AG20443 (cell line): ENCODE measurements at regions not wholly inside any gene's neighbourhood (a gene's known extent, or its start where the extent isn't known, plus 50 kb on each side); places are given as distances from the start of the nearest gene placed in this dataset.

ENCODE experiments used
- DNase-seq: peaks from one replicate; pipeline ENCODE4 v3.0.0; 2012; ENCODE audit warnings: low spot score, mixed read lengths

DNA sequence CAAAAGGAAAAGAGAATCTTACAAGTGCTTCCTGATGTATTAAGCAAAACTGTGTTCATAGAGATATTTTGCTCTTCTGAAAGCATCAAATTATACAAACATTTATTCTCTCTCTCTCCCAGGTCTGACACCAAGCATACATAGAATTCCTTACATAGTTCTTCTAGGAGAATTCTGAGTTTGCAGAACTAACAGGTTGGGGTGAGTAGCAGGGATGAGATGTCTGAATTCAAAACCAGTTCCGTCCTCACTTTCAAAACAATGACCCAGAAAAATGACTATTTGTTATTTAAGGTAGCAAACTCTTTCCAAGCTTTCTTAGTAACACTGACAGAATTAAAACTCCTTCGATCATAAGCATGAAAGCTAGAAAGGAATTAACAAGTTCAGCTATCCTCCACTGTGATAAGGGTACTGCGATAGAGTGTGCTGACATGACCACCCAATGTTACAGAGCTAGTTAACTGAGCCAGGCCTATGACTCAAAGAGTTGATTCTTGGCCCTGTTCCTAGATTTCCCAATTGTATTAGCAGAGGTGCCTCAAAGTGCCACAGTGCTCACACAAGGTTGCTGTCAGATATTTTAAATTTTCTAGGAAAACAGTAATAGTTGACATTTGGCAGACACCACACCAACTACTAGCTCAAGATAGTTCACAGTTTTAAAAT lies 85.8 kb upstream of the SETBP1 start:
- peak; percentile 52 for DNase-seq

DNA sequence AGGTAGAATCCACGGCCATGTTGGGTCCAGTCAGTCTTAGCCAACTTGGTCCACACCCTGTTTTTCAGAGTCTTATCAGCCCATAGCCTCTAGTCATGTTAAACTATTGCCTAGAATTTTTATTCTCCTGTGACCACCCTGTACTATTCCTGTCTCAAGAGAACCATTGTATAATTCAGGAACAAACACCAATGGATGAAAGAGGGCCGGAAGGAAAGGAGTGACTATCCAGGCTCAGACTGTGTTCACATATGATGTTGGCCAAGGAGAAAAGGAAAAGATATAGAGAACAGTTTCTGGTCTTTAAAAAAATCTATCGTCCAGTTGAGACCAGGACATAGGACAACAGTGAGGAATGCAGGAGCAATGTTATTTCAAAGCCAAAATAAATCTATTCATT lies 82.9 kb upstream of the SETBP1 start:
- no peak for DNase-seq

DNA sequence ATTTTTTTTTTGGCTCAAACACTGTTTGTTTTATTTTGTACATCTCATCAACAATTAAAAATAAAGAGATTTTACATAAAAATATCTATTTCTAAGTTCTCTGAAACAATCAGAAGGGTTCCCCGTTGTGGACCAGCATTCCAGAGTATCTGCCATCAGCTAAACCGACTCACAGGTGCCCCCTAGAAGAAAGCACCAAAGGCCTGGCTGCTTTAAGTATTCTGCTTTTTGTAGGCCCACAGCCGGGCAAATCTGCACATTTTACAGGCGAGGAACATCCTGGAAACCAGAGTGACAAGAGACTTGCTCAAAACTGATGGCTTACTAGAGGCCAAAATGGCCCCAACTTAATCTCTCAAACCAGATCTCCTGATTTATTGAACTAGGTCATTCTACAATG lies 82.2 kb upstream of the SETBP1 start:
- DNase-seq: no peak

DNA sequence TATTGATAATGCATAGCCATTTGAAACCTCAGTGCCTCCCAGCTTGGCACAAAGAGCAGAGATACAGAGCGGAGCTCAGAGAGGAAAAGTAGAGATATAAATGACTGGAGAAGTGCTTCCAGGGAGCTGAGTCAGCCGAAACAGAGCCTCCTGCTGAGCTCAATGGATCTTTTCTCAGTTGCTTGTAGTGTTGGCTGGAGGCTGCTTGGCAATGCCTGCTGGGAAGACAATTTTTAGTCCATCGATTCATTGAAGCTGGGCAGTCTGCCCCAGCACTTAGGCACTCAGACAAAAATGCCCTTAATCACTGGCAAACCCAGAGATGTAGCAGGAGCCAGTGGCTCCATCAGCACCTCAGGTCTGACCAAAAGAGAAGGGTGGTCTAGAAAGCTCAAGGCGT lies 81.3 kb upstream of the SETBP1 start:
- DNase-seq: peak; percentile 50

DNA sequence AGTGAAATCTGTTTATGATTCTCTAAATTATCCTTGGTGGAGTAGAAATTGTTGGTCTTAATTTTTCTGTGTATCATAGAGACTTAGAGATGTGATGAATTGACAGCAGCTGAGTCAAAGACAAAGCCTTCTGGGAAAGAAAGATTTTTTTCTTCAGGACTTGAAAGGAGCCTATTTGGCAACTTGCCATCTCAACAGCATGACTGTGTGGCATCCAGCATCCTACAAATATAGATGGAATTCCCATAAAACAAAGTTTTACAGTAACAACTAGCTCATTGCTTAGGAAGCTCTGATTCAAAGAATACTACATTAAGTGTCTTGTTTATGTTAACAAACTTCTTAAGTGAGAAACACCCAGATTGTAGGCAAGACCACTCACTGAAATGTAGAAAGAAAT lies 79.2 kb upstream of the SETBP1 start:
- peak; percentile 25 for DNase-seq

DNA sequence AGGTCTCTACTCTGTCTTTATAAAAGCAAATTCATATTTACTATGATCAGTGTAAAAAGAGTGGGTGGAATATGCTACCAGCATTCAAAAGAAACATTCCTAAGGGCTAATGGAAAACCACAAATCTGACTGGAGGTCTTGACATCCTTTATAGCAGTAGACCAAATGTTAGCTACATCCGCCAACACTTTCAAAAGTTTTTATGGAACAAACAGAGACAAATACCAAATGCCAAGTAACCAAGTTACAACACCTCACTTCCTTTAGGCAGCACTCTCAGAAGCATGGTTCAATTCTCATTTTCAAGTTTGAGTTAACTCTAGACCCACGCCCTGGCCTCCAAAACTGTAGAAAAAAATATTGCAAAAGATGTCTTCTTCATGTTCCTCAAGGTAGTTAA lies 78.3 kb upstream of the SETBP1 start:
- DNase-seq: no peak

DNA sequence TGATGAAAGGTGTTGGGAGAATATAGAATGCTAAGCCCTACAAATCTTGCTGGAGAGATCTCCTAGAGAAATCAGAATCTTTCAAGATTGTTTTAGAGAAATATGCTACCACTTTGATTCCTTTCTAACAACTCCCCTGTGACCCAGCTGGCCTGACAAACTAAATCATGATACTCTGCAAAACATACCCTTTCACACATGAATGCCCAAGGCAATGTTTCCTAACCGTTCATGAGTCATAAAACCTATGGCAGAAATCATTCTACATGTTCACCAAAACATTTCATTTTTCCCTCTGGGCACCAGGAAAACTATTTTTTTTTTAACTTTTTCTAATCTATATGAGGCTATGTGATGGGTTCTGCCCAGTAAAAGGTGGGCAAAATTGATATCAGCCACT lies 77.8 kb upstream of the SETBP1 start:
- DNase-seq: no peak

DNA sequence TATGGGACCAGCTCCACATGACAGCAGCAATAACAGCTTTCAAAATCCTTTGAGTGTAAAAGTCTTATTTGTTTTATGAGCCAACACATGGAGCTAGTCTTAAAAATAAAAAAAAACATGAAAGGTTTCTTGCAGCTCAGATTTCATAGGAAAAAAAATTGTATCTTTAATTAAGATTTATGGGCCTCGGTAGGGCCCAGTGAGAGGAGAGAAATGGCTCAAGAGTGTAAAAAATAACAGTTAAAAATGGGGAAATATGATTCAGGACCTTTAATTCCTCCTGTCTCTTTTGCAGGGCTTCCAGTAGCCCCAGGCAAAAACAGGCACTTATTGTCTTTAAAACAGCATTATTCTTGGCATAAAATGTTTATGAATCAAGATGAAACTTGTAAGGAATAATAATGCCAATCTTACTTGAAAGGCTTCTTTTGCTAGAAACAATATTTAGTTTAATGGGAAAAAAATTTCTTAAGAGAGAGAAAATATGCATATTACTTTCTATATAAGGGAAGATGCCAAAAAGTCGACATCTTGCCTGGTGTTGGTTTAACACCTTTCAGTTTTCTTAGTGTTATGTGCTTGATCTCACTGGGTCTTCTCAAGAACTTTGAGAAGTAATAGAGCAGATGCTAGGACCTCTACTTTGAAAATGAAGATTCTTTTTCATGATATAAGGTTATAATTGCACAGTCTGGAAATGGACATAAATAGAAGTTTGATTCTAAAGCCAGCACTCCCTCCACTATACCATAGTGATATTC lies 71.3 kb upstream of the SETBP1 start:
- DNase-seq: no peak

DNA sequence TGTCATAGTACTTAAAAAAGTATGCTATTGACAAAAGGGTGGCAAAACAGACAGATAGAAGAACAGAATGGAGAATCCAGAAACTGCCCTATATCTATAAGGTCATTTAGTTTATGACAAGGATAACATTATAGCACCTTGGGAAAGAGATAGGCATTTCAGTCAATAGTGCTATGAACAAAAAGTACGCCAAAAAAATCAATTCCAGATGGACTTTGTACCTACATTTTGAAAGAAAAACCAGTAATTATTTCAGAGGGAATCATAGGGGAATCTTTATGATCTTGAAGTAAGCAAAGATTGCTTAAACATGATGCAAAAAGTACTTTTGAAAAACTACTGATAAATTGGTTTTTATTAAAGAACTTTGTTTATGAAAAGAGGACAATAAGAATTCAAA lies 59.9 kb upstream of the SETBP1 start:
- no peak for DNase-seq

DNA sequence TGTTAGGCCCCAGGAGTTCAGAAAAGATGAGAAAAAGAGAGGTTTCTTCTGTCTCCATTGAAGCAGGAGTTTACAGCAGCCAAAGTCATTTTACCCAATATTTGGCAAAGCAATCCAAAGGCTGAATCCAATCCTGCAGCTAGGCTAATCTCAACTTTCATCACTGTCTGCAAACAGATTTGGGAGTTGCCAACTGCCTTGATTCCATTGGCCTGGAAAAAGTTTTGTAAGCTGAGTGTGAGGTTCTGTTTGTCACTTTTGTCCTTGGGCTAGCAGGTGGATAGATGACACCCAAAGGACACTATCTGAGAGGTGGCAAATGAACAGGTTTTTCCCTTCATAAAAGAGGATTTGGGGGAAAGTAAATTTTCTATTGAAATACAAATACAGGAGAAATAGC lies 56.6 kb upstream of the SETBP1 start:
- no peak for DNase-seq

DNA sequence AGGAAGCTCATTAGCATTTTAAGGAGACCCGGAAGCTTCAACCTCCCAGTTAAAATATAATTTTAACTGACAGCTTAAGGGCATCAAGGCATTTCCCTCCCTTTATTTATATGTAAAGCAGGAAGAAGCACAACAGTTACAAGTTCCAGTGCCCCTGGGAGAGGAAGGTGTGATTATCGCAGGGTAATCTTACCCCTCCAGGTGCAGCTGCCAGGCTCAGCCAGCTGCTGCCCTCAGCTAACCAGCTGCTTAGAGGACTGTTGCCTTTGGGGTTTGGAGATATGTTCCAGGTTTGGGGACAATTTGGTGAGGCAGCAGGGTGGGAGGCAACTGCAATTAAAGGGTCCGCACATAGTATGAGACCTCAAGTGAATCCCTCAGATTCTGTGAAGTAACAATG lies 55.3 kb upstream of the SETBP1 start:
- no peak for DNase-seq

DNA sequence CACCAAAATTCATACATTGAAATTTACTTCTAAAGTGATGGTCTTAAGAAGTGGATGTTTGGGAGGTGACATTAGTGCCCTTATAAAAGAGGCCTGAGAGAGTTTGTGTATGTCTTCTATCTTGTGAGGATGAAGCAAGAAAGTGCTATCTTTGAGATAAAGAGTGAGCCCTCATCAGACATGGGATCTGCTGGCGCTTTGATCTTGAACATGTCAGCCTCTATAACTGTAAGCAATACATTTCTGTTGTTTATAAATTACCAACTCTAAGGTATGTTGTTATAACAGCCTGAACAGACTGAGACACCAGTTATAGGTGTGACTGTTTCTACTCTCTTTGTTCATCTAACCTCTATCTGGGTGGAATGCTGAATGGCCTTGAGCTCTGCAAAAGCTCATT lies 54.5 kb upstream of the SETBP1 start:
- DNase-seq: no peak

DNA sequence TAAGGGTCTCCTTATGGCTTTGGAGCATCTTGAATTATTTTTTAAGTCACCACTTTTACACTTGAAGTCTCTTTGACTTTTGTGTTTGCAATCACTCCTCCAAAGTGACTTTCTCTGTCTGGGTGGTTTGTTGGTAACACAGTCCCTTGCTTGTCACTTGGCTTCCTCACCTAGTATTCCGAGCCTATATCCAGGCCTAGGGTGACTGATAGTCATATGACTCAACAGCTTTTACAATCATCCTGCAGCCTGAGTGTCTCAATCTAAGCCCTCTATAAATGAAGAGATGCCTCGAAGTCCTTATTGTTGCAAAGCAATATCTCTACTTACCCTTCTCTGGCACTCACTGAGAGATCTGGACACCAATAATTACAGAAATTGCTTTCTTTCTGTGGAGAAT lies 53.9 kb upstream of the SETBP1 start:
- no peak for DNase-seq

DNA sequence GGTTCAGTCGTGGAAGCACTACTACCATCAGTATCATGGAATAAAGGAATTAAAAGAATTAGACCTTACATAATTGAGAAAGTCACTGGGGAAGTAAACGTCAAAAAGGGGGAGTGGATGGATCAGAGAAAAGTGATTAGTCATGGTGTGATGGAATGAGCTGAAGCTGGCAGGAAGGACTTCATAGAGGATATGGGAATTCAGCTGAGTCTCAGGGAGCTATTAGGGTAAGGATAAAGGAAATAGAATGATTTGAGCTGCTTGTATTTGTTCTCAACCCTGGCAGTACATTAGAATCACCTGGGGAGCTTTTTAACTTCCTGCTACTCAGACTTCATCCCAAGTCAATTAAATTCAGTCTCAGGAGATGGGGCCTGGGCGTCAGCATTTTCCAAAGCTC lies 53.4 kb upstream of the SETBP1 start:
- DNase-seq: peak; percentile 63

DNA sequence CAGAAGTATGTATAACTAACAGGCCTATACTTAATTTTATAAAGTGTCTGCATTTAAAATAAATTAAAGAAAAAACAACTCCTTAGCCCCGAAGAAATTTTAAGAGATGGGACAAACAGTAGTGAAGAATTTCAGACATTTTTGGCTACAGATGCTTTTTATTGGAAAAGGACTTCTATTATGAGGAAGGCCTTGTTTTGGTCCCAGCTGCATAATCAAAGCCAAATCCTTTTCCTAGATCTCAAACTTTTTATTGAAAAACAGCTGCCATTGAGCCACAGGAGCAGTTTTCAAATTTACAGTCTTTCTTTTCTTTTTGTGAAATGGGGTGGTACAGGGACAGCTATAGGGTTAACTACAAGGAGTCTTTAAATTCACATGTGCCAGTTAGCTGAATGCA lies 51.3 kb upstream of the SETBP1 start:
- DNase-seq: no peak

DNA sequence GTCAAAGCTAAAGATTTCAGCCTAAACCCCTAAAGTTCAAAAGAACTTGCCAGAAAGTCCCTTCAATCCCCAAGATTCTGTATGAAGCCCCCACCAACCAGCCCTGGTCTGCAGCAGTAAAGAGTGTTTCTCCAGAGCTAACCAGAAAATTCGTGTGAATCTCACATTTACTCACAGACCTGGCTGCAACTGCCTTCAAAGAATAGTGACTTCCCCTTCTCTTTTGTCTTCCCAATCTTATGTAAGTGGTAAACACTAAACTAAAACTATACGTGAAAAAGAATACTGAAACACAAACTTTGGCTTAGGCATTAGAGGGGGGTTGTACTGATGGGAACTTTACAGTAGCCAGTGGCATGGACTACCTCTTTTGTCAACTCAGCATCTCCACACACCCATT lies 50.6 kb upstream of the SETBP1 start:
- no peak for DNase-seq
